ENCODE measurements at regions not wholly inside any gene's neighbourhood (a gene's known extent, or its start where the extent isn't known, plus 50 kb on each side); places are given as distances from the start of the nearest gene placed in this dataset.

DNA sequence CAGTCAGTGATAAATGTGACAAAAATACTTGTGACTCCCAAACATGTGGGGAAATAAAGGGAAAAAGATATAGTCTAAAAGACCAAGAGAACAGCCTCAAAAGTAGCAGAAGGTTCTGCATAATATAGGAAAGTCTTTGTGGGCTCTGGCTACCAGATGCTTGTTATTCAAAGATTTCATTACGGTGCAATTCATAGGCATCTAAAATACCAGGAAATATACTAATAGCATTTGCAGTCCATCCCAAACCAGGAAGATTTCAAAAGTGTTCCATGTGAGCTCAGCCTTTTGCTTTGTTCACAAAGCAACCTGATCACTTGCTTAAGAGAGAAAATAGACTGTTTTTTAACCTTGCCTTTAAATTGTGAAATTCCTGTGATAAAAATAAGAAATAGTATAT is 506.7 kb upstream of the MARCKS start:
- no peak for TF ChIP-seq CTCF (IDR thresholded peaks at IDR 0.05 in 2 of 3, conservative IDR thresholded peaks at IDR 0.05 in 1 of 3; ENCODE audit: borderline replicate concordance in 1 of 3, insufficient read depth in 1 of 3, low read depth in 2 of 3, low read length in 2 of 3)
- no peak for TF ChIP-seq SIN3A (IDR thresholded peaks at IDR 0.05; ENCODE audit: low read depth)
- no peak for TF ChIP-seq ZNF274 (IDR thresholded peaks at IDR 0.05; ENCODE audit: low read depth, low read length)
- TF ChIP-seq POLR2AphosphoS5 (IDR thresholded peaks at IDR 0.05; ENCODE audit: low read depth, low read length), result no peak
- TF ChIP-seq POLR2A (IDR thresholded peaks at IDR 0.05; ENCODE audit: borderline replicate concordance, extremely low read depth, insufficient read depth, insufficient read length), result no peak
- TF ChIP-seq ELF1 (IDR thresholded peaks at IDR 0.05; ENCODE audit: borderline replicate concordance, low read depth), result no peak
- no peak for TF ChIP-seq EZH2phosphoT487 (IDR thresholded peaks at IDR 0.05; ENCODE audit: borderline replicate concordance)
